ENCODE measurements at regions not wholly inside any gene's neighbourhood (a gene's known extent, or its start where the extent isn't known, plus 50 kb on each side); places are given as distances from the start of the nearest gene placed in this dataset.
A peak's percentile ranks its signal among the peaks of the same experiment; 100 is the strongest.

GRCh38 chr3:117547956-117548550 lies 838.5 kb downstream of the TUSC7 start:
- no peak overlapping the region for H3K4me3 ChIP-seq
- no peaks in the 10 kb centered on the region for H3K79me2 ChIP-seq (ENCODE audit: low read depth)
- no peaks in the 10 kb centered on the region for H3K9me2 ChIP-seq (ENCODE audit: insufficient read depth)
- peaks cover 5% of the 10 kb centered on the region; the same call in 1 of the 2 replicates for H3F3A ChIP-seq (ENCODE audit: insufficient read depth, low read depth)
- no peaks in the 10 kb centered on the region for H3K27me3 ChIP-seq (ENCODE audit: insufficient read depth, low read depth)
- no peaks in the 10 kb centered on the region for H3K9me3 ChIP-seq (ENCODE audit: insufficient read depth, low read depth)
- intact Hi-C loops (cut with micrococcal nuclease; ENCODE audit: unreplicated experiment), result no loop called here
- peak in 1 of 2 experiments; percentile 67 for DNase-seq
- peak overlapping the region; percentile 63 for H3K27ac ChIP-seq
- peak overlapping the region; percentile 27 for H3K4me2 ChIP-seq
- H2AFZ ChIP-seq, result no peak overlapping the region
- TF ChIP-seq EZH2 (IDR thresholded peaks at IDR 0.05; ENCODE audit: low read depth) (no peak), CTCF (conservative IDR thresholded peaks at IDR 0.05) (no peak)
- H4K20me1 ChIP-seq (ENCODE audit: insufficient read depth), result no peaks in the 10 kb centered on the region
- POLR2A ChIA-PET (ENCODE audit: unreplicated experiment), result no interaction called here
- no TSS peak for BruUV-seq (replicated peaks)
- CTCF ChIA-PET, result no interaction called here
- no peaks in the 10 kb centered on the region for H3K36me3 ChIP-seq (ENCODE audit: low read depth)
- peaks cover 22% of the 10 kb centered on the region for H3K4me1 ChIP-seq (replicated peaks; ENCODE audit: insufficient read depth)

- Histone ChIP-seq H3K79me2 (ENCODE audit: low read depth) (no peaks in the 10 kb centered on the region), H3K4me3 (no peak overlapping the region), H3K27ac (peak overlapping the region; percentile 63), H3K4me2 (peak overlapping the region; percentile 27), H3K4me1 (replicated peaks; ENCODE audit: insufficient read depth) (peaks cover 22% of the 10 kb centered on the region), H3K27me3 (ENCODE audit: insufficient read depth, low read depth) (no peaks in the 10 kb centered on the region), H3K9me3 (ENCODE audit: insufficient read depth, low read depth) (no peaks in the 10 kb centered on the region), H3K9me2 (ENCODE audit: insufficient read depth) (no peaks in the 10 kb centered on the region), H3F3A (ENCODE audit: insufficient read depth, low read depth) (peaks cover 5% of the 10 kb centered on the region; the same call in 1 of the 2 replicates), H2AFZ (no peak overlapping the region), H4K20me1 (ENCODE audit: insufficient read depth) (no peaks in the 10 kb centered on the region), H3K36me3 (ENCODE audit: low read depth) (no peaks in the 10 kb centered on the region)
- DNase-seq, result no peak
- CTCF ChIA-PET, result no interaction called here
- intact Hi-C loops (cut with micrococcal nuclease; ENCODE audit: unreplicated experiment), result no loop called here
- TF ChIP-seq EZH2 (IDR thresholded peaks at IDR 0.05; ENCODE audit: low read depth) (no peak), CTCF (conservative IDR thresholded peaks at IDR 0.05) (no peak)
- BruUV-seq (replicated peaks), result no TSS peak
- POLR2A ChIA-PET (ENCODE audit: unreplicated experiment), result no interaction called here
These were observed 839.0 kb downstream of the TUSC7 start for GRCh38 chr3:117548600-117548999.

- POLR2A ChIA-PET (ENCODE audit: unreplicated experiment), result no interaction called here
- H3K9me2 ChIP-seq (ENCODE audit: insufficient read depth), result no peaks in the 10 kb centered on the region
- no peak for TF ChIP-seq EZH2 (IDR thresholded peaks at IDR 0.05; ENCODE audit: low read depth)
- peak; percentile 42; the same call in 1 of the 2 replicates for TF ChIP-seq CTCF (conservative IDR thresholded peaks at IDR 0.05)
- peaks cover 5% of the 10 kb centered on the region; the same call in 1 of the 2 replicates for H3F3A ChIP-seq (ENCODE audit: insufficient read depth, low read depth)
- CTCF ChIA-PET, result no interaction called here
- no peaks in the 10 kb centered on the region for H4K20me1 ChIP-seq (ENCODE audit: insufficient read depth)
- H3K36me3 ChIP-seq (ENCODE audit: low read depth), result no peaks in the 10 kb centered on the region
- H3K4me1 ChIP-seq (replicated peaks; ENCODE audit: insufficient read depth), result peaks cover 22% of the 10 kb centered on the region
- no peak overlapping the region for H3K27ac ChIP-seq
- intact Hi-C loops (cut with micrococcal nuclease; ENCODE audit: unreplicated experiment), result no loop called here
- no peaks in the 10 kb centered on the region for H3K79me2 ChIP-seq (ENCODE audit: low read depth)
- no TSS peak for BruUV-seq (replicated peaks)
- no peak overlapping the region for H2AFZ ChIP-seq
- no peak overlapping the region for H3K4me3 ChIP-seq
- no peak for DNase-seq
- no peak overlapping the region for H3K4me2 ChIP-seq
- H3K27me3 ChIP-seq (ENCODE audit: insufficient read depth, low read depth), result no peaks in the 10 kb centered on the region
- no peaks in the 10 kb centered on the region for H3K9me3 ChIP-seq (ENCODE audit: insufficient read depth, low read depth)
These were observed 840.1 kb downstream of the TUSC7 start for GRCh38 chr3:117549716-117550115.

All from PC-9 (cell line).